MM.1S (cell line): ENCODE measurements at regions not wholly inside any gene's neighbourhood (a gene's known extent, or its start where the extent isn't known, plus 50 kb on each side); places are given as distances from the start of the nearest gene placed in this dataset.
"Not testable (repeated sequence)": the region's sequence is repeated elsewhere in the genome, so short reads cannot be mapped to it uniquely, and the experiment has no call there.

Experiments used
- DNase-seq: peaks from one replicate; pipeline ENCODE4 v3.0.0-alpha.2; 2015
- H2AFZ ChIP-seq: fragments of 300-600 bp; sonication (generic); 2 replicates; pipeline ENCODE4 v1.6.0; 2016; ENCODE audit warnings: antibody characterized with exemption, low read length
- H3F3A ChIP-seq: fragments of 300-600 bp; sonication (generic); 2 replicates; pipeline ENCODE4 v1.6.1; 2016; ENCODE audit warnings: mild to moderate bottlenecking, antibody characterized with exemption, low read length, moderate library complexity, mixed read lengths; ENCODE audit not compliant: insufficient read depth
- H3K27ac ChIP-seq: fragments of 300-600 bp; sonication (generic); 2 replicates; pipeline ENCODE4 v1.5.1; 2016; ENCODE audit warnings: mild to moderate bottlenecking, low read length
- H3K27me3 ChIP-seq: fragments of 300-600 bp; sonication (generic); replicated peaks from 2 replicates; pipeline ENCODE4 v1.6.0; 2016; ENCODE audit warnings: low read length; ENCODE audit not compliant: insufficient read depth
- H3K36me3 ChIP-seq: fragments of 300-600 bp; sonication (generic); replicated peaks from 2 replicates; pipeline ENCODE4 v1.6.1; 2016; ENCODE audit warnings: mild to moderate bottlenecking, low read length, mixed read lengths; ENCODE audit not compliant: insufficient read depth
- H3K4me1 ChIP-seq: fragments of 300-600 bp; sonication (generic); 2 replicates; pipeline ENCODE4 v1.6.1; 2016; ENCODE audit warnings: low read length, mixed read lengths
- H3K4me2 ChIP-seq: fragments of 300-600 bp; sonication (generic); 2 replicates; pipeline ENCODE4 v1.6.0; 2016; ENCODE audit warnings: low read depth, low read length
- H3K4me3 ChIP-seq: fragments of 300-600 bp; sonication (generic); 2 replicates; pipeline ENCODE4 v1.5.1; 2016; ENCODE audit warnings: low read length, mixed read lengths
- H3K79me2 ChIP-seq: fragments of 300-600 bp; sonication (generic); 2 replicates; pipeline ENCODE4 v1.6.1; 2016; ENCODE audit warnings: mixed run types, low read length, mixed read lengths
- H3K9ac ChIP-seq: fragments of 300-600 bp; sonication (generic); 2 replicates; pipeline ENCODE4 v1.6.1; 2016; ENCODE audit warnings: low read length, mixed read lengths
- H3K9me2 ChIP-seq: fragments of 300-600 bp; sonication (generic); replicated peaks from 2 replicates; pipeline ENCODE4 v1.6.1; 2016; ENCODE audit warnings: mild to moderate bottlenecking, low read length, mixed read lengths; ENCODE audit not compliant: insufficient read depth
- H3K9me3 ChIP-seq: fragments of 300-600 bp; sonication (generic); replicated peaks from 2 replicates; pipeline ENCODE4 v1.6.1; 2016; ENCODE audit warnings: mild to moderate bottlenecking, low read length, mixed read lengths; ENCODE audit not compliant: insufficient read depth
- H4K20me1 ChIP-seq: fragments of 300-600 bp; sonication (generic); 2 replicates; pipeline ENCODE4 v1.6.1; 2016; ENCODE audit warnings: mild to moderate bottlenecking, low read length, moderate library complexity, mixed read lengths; ENCODE audit not compliant: insufficient read depth
- CTCF ChIP-seq: fragments of 300-600 bp; sonication (generic); IDR thresholded peaks from 2 replicates; pipeline ENCODE4 v1.5.1; 2016; ENCODE audit warnings: antibody characterized with exemption, low read length, mixed read lengths
- EZH2 ChIP-seq: fragments of 300-600 bp; sonication (generic); optimal IDR thresholded peaks from 2 replicates; pipeline ENCODE3; 2017; ENCODE audit warnings: low read depth, mild to moderate bottlenecking, antibody characterized with exemption, low read length, mixed read lengths
- EZH2phosphoT487 ChIP-seq: fragments of 300-600 bp; sonication (generic); IDR thresholded peaks from 2 replicates; pipeline ENCODE4 v1.6.1; 2018; ENCODE audit warnings: antibody characterized with exemption, low read length

- no peaks in the 10 kb centered on the region for H3K79me2 ChIP-seq
- H3K4me2 ChIP-seq = no peak overlapping the region
- DNase-seq = no peak
- no peak overlapping the region for H3K4me3 ChIP-seq
- no peaks in the 10 kb centered on the region for H3K27me3 ChIP-seq
- TF ChIP-seq EZH2phosphoT487 (no peak), CTCF (no peak), EZH2 (no peak)
- H3F3A ChIP-seq = no peaks in the 10 kb centered on the region
- H3K27ac ChIP-seq = no peak overlapping the region
- no peaks in the 10 kb centered on the region for H3K9me2 ChIP-seq
- no peak overlapping the region for H2AFZ ChIP-seq
- no peaks in the 10 kb centered on the region for H3K4me1 ChIP-seq
- no peaks in the 10 kb centered on the region for H3K36me3 ChIP-seq
- no peak overlapping the region for H3K9ac ChIP-seq
- no peaks in the 10 kb centered on the region for H4K20me1 ChIP-seq
- no peaks in the 10 kb centered on the region for H3K9me3 ChIP-seq
These were observed 203.4 kb upstream of the SPAG17 start for GRCh38 chr1:118388301-118388959.

GRCh38 chr1:118381197-118381869, 196.3 kb upstream of the SPAG17 start:
- H3K9me3 ChIP-seq = no peaks in the 10 kb centered on the region
- H3K36me3 ChIP-seq = no peaks in the 10 kb centered on the region
- H3K79me2 ChIP-seq = no peaks in the 10 kb centered on the region
- H3F3A ChIP-seq = no peaks in the 10 kb centered on the region
- no peak overlapping the region for H3K4me2 ChIP-seq
- H3K4me1 ChIP-seq = no peaks in the 10 kb centered on the region
- no peaks in the 10 kb centered on the region for H3K27me3 ChIP-seq
- no peak for DNase-seq
- H2AFZ ChIP-seq = no peak overlapping the region
- H3K4me3 ChIP-seq = no peak overlapping the region
- H3K9me2 ChIP-seq = no peaks in the 10 kb centered on the region
- TF ChIP-seq EZH2phosphoT487 (no peak), EZH2 (no peak), CTCF (no peak)
- H4K20me1 ChIP-seq = no peaks in the 10 kb centered on the region
- no peak overlapping the region for H3K27ac ChIP-seq
- H3K9ac ChIP-seq = no peak overlapping the region

GRCh38 chr1:118377183-118377582, 192.2 kb upstream of the SPAG17 start:
- not testable (repeated sequence) for H3K4me3 ChIP-seq, DNase-seq, H3K9me3 ChIP-seq, H3K27ac ChIP-seq, H3K4me2 ChIP-seq, H3K9ac ChIP-seq, H3K4me1 ChIP-seq, H3K27me3 ChIP-seq, H3K9me2 ChIP-seq, H3K36me3 ChIP-seq, H3F3A ChIP-seq, H4K20me1 ChIP-seq, H2AFZ ChIP-seq, H3K79me2 ChIP-seq

- Histone ChIP-seq H3K4me1 (no peaks in the 10 kb centered on the region), H3K4me3 (no peak overlapping the region), H3K79me2 (no peaks in the 10 kb centered on the region), H3K4me2 (no peak overlapping the region), H3K9me2 (no peaks in the 10 kb centered on the region), H3K27ac (no peak overlapping the region), H4K20me1 (no peaks in the 10 kb centered on the region), H2AFZ (no peak overlapping the region), H3K36me3 (no peaks in the 10 kb centered on the region), H3F3A (no peaks in the 10 kb centered on the region), H3K9ac (no peak overlapping the region), H3K27me3 (no peaks in the 10 kb centered on the region), H3K9me3 (no peaks in the 10 kb centered on the region)
- no peak for DNase-seq
- TF ChIP-seq EZH2 = no peak
- no peak for TF ChIP-seq CTCF
These were observed 186.6 kb upstream of the SPAG17 start for GRCh38 chr1:118371612-118372011.
